ENCODE measurements at regions not wholly inside any gene's neighbourhood (a gene's known extent, or its start where the extent isn't known, plus 50 kb on each side); places are given as distances from the start of the nearest gene placed in this dataset.
"Not testable (repeated sequence)": the region's sequence is repeated elsewhere in the genome, so short reads cannot be mapped to it uniquely, and the experiment has no call there.

- 36 to 45% methylated on average over 2 of the region's 2 CpGs for WGBS, 2 donors
- DNase-seq = no peak
- intact Hi-C loops (cut with DNase I) = no loop called here
Measured at GRCh38 chr5:166281433-166281832, 2010.0 kb upstream of the WWC1 start.

DNA sequence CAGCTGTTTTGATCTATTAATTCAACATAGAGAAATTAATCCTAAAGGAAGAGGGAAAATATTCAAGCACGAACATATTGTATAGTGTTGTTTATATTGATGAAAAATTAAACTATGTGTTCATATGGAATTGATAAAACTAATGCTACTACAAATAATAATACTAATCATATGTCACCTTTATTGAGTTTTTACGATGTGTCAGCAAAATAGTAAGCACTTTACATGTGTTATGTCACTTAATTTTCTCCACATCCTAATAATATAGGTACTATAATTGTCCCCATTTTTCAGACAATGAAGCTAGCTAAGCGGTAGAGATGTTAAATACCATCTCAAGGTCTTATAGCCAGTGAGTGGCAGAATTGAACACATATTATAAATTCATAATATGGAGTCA lies 2008.5 kb upstream of the WWC1 start:
- Histone ChIP-seq H3K27me3 (ENCODE audit: control insufficient read depth in 1 of 2, insufficient read depth in 2 of 2, low read length in 1 of 2) (peaks cover 0 to 2% of the 10 kb centered on the region in 2 donors), H3K27ac (ENCODE audit: low read depth in 1 of 2, low read length in 2 of 2) (no peak overlapping the region), H3K4me3 (ENCODE audit: low read length in 2 of 2) (no peak overlapping the region), H3K9me3 (ENCODE audit: control insufficient read depth, low read length) (peaks cover 3% of the 10 kb centered on the region), H3K4me1 (ENCODE audit: control insufficient read depth in 1 of 2, insufficient read depth in 2 of 2, low read length in 2 of 2) (no peaks in the 10 kb centered on the region), H3K36me3 (ENCODE audit: control insufficient read depth in 1 of 2, insufficient read depth in 2 of 2, low read length in 1 of 2) (no peaks in the 10 kb centered on the region)
- WGBS, 2 donors = 86 to 91% methylated on average over 3 of the region's 3 CpGs
- intact Hi-C loops (cut with DNase I) = no loop called here
- ATAC-seq (ENCODE audit: low FRiP score) = no peak
- DNase-seq = no peak

More at GRCh38 chr5:166281433-166281832, 2010.0 kb upstream of the WWC1 start:
- H3K27me3 ChIP-seq (ENCODE audit: control insufficient read depth in 1 of 2, insufficient read depth in 2 of 2, low read length in 1 of 2) = peaks cover 0 to 2% of the 10 kb centered on the region in 2 donors
- no peak overlapping the region for H3K4me3 ChIP-seq (ENCODE audit: low read length in 2 of 2)
- peaks cover 3% of the 10 kb centered on the region for H3K9me3 ChIP-seq (ENCODE audit: control insufficient read depth, low read length)
- ATAC-seq (ENCODE audit: low FRiP score) = no peak
- H3K36me3 ChIP-seq (ENCODE audit: control insufficient read depth in 1 of 2, insufficient read depth in 2 of 2, low read length in 1 of 2) = no peaks in the 10 kb centered on the region
- H3K4me1 ChIP-seq (ENCODE audit: control insufficient read depth in 1 of 2, insufficient read depth in 2 of 2, low read length in 2 of 2) = no peaks in the 10 kb centered on the region
- no peak overlapping the region for H3K27ac ChIP-seq (ENCODE audit: low read depth in 1 of 2, low read length in 2 of 2)

DNA sequence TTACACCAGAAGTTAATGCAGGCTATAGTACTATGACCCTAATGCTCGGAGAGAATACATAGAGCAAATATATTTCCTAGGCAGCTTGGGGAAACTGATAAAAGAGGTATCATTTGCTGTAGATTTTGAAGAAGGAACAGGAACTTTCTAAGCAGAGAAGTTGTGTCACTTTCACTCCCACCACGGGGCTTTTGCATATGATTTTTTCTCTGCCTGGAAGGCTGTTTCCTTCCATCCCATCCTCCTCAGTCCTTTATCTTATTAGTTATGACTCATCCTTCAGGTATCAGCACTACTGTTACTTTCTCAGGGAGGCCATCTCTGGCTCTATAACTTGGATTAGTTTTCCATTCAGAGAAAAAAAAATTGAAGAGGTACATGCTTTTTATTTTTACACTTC lies 2006.1 kb upstream of the WWC1 start:
- Histone ChIP-seq H3K4me3 (ENCODE audit: low read length in 2 of 2) (no peak overlapping the region), H3K9me3 (ENCODE audit: control insufficient read depth, low read length) (peaks cover 1% of the 10 kb centered on the region), H3K27me3 (ENCODE audit: control insufficient read depth in 1 of 2, insufficient read depth in 2 of 2, low read length in 1 of 2) (no peaks in the 10 kb centered on the region), H3K36me3 (ENCODE audit: control insufficient read depth in 1 of 2, insufficient read depth in 2 of 2, low read length in 1 of 2) (no peaks in the 10 kb centered on the region), H3K27ac (ENCODE audit: low read depth in 1 of 2, low read length in 2 of 2) (no peak overlapping the region), H3K4me1 (ENCODE audit: control insufficient read depth in 1 of 2, insufficient read depth in 2 of 2, low read length in 2 of 2) (no peaks in the 10 kb centered on the region)
- WGBS, 2 donors = 69 to 73% methylated on average over 2 of the region's 2 CpGs
- DNase-seq (no peak), ATAC-seq (ENCODE audit: low FRiP score) (no peak)
- intact Hi-C loops (cut with DNase I) = no loop called here

GRCh38 chr5:166286832-166287231 lies 2004.6 kb upstream of the WWC1 start:
- Histone ChIP-seq H3K27ac (ENCODE audit: low read depth in 1 of 2, low read length in 2 of 2) (no peak overlapping the region), H3K36me3 (ENCODE audit: control insufficient read depth in 1 of 2, insufficient read depth in 2 of 2, low read length in 1 of 2) (no peaks in the 10 kb centered on the region), H3K4me3 (ENCODE audit: low read length in 2 of 2) (no peak overlapping the region), H3K4me1 (ENCODE audit: control insufficient read depth in 1 of 2, insufficient read depth in 2 of 2, low read length in 2 of 2) (no peaks in the 10 kb centered on the region), H3K27me3 (ENCODE audit: control insufficient read depth in 1 of 2, insufficient read depth in 2 of 2, low read length in 1 of 2) (no peaks in the 10 kb centered on the region), H3K9me3 (ENCODE audit: control insufficient read depth, low read length) (no peaks in the 10 kb centered on the region)
- no peak for ATAC-seq (ENCODE audit: low FRiP score)
- intact Hi-C loops (cut with DNase I) = no loop called here
- DNase-seq = no peak
- WGBS, 2 donors = 46 to 65% methylated on average over 3 of the region's 3 CpGs

DNA sequence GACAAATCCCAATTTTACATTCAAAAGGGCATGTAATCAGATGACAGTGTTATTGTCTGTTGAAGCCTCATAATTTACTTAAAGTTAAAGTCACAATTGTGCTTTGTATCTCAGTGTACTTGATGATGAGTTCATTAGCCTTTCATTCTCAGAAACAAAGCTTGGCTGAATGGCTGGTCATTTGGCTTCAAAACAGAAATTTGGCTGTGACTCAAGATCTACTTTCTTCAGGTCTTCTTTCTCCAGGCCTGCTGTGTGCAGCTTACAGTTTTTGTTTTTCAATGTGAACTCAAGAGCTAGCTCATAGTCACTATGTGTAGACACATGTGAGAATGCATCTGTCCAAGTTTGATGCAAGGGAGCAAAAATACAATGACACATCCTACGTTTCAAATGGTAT lies 2003.6 kb upstream of the WWC1 start:
- Histone ChIP-seq H3K4me1 (ENCODE audit: control insufficient read depth in 1 of 2, insufficient read depth in 2 of 2, low read length in 2 of 2) (no peaks in the 10 kb centered on the region), H3K9me3 (ENCODE audit: control insufficient read depth, low read length) (no peaks in the 10 kb centered on the region), H3K27ac (ENCODE audit: low read depth in 1 of 2, low read length in 2 of 2) (no peak overlapping the region), H3K4me3 (ENCODE audit: low read length in 2 of 2) (no peak overlapping the region), H3K27me3 (ENCODE audit: control insufficient read depth in 1 of 2, insufficient read depth in 2 of 2, low read length in 1 of 2) (no peaks in the 10 kb centered on the region), H3K36me3 (ENCODE audit: control insufficient read depth in 1 of 2, insufficient read depth in 2 of 2, low read length in 1 of 2) (no peaks in the 10 kb centered on the region)
- intact Hi-C loops (cut with DNase I) = no loop called here
- no peak for ATAC-seq (ENCODE audit: low FRiP score)
- DNase-seq = no peak
- 48 to 56% methylated on average over 1 of the region's 1 CpG for WGBS, 2 donors

DNA sequence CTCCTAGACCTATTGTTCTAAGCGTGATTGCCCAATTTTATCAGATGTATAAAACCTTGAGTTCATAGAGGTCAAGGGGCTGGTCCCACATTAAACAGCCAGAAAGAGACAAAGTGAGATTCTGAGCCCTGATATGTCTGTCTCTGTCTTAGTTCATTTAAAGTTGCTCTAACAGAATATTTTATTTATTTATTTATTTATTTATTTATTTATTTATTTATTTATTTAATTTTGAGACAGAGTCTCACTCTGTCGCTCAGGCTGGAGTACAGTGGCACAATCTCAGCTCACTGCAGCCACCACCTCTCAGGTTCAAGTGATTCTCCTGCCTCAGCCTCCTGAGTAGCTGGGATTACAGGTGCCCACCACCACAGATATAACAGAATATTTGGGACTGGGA lies 1999.6 kb upstream of the WWC1 start:
- H3K36me3 ChIP-seq (ENCODE audit: control insufficient read depth in 1 of 2, insufficient read depth in 2 of 2, low read length in 1 of 2); H3K9me3 ChIP-seq (ENCODE audit: control insufficient read depth, low read length); ATAC-seq (ENCODE audit: low FRiP score); H3K27ac ChIP-seq (ENCODE audit: low read depth in 1 of 2, low read length in 2 of 2); intact Hi-C loops (cut with DNase I); H3K27me3 ChIP-seq (ENCODE audit: control insufficient read depth in 1 of 2, insufficient read depth in 2 of 2, low read length in 1 of 2); DNase-seq; H3K4me1 ChIP-seq (ENCODE audit: control insufficient read depth in 1 of 2, insufficient read depth in 2 of 2, low read length in 2 of 2); H3K4me3 ChIP-seq (ENCODE audit: low read length in 2 of 2): not testable (repeated sequence)
- 84% methylated on average over 2 of the region's 2 CpGs for WGBS, 2 donors

DNA sequence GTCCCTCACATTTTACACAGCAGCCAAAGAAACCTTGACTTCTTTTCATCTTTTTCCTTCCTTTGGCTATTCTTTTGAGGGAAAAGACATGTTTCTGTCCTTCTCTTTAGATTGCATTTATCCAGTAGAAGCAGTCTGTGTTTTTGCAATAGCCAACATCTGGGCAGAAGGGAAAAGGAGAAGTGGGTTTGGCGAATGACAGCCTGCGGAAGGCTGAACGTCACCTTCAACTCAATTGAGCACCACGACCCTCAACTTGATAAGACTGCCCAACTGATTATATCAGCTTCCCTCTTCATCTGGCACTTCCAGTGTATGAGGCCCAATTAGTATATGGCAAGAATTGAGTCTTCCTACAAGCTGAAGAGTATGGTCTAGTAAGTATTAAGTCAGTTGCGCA lies 1997.6 kb upstream of the WWC1 start:
- Histone ChIP-seq H3K4me3 (ENCODE audit: low read length in 2 of 2) (no peak overlapping the region), H3K27me3 (ENCODE audit: control insufficient read depth in 1 of 2, insufficient read depth in 2 of 2, low read length in 1 of 2) (no peaks in the 10 kb centered on the region), H3K27ac (ENCODE audit: low read depth in 1 of 2, low read length in 2 of 2) (no peak overlapping the region), H3K4me1 (ENCODE audit: control insufficient read depth in 1 of 2, insufficient read depth in 2 of 2, low read length in 2 of 2) (no peaks in the 10 kb centered on the region), H3K36me3 (ENCODE audit: control insufficient read depth in 1 of 2, insufficient read depth in 2 of 2, low read length in 1 of 2) (no peaks in the 10 kb centered on the region), H3K9me3 (ENCODE audit: control insufficient read depth, low read length) (no peaks in the 10 kb centered on the region)
- WGBS, 2 donors = 59 to 63% methylated on average over 5 of the region's 5 CpGs
- ATAC-seq (ENCODE audit: low FRiP score) (no peak), DNase-seq (no peak)
- intact Hi-C loops (cut with DNase I) = no loop called here

DNA sequence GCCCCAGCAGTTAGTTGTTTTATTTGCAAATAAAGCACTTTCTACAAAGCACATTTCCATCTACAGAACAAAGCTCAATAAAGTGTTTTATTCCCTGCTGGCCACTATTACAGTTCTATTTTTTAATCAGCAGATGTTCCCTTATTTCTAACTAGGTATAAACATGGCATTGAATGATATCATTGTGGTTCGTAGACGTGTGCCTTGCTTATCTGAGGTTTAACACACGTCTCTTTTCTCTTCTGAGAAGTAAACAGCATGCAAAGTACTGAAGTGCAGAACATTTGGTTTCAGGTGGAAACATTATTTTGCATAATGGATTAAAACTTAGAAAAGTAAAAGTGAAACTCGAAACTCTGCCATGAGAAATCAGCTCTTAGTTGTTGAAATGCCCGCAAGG lies 1989.3 kb upstream of the WWC1 start:
- H3K4me3 ChIP-seq (ENCODE audit: low read length in 2 of 2) = no peak overlapping the region
- no peaks in the 10 kb centered on the region for H3K36me3 ChIP-seq (ENCODE audit: control insufficient read depth in 1 of 2, insufficient read depth in 2 of 2, low read length in 1 of 2)
- intact Hi-C loops (cut with DNase I) = no loop called here
- no peaks in the 10 kb centered on the region for H3K9me3 ChIP-seq (ENCODE audit: control insufficient read depth, low read length)
- no peaks in the 10 kb centered on the region for H3K27me3 ChIP-seq (ENCODE audit: control insufficient read depth in 1 of 2, insufficient read depth in 2 of 2, low read length in 1 of 2)
- ATAC-seq (ENCODE audit: low FRiP score) (no peak), DNase-seq (no peak)
- H3K4me1 ChIP-seq (ENCODE audit: control insufficient read depth in 1 of 2, insufficient read depth in 2 of 2, low read length in 2 of 2) = no peaks in the 10 kb centered on the region
- H3K27ac ChIP-seq (ENCODE audit: low read depth in 1 of 2, low read length in 2 of 2) = no peak overlapping the region
- WGBS, 2 donors = 71 to 72% methylated on average over 5 of the region's 5 CpGs

- DNase-seq = no peak
- 58 to 66% methylated on average over 7 of the region's 7 CpGs for WGBS, 2 donors
- no peaks in the 10 kb centered on the region for H3K4me1 ChIP-seq (ENCODE audit: control insufficient read depth in 1 of 2, insufficient read depth in 2 of 2, low read length in 2 of 2)
- H3K27ac ChIP-seq (ENCODE audit: low read depth in 1 of 2, low read length in 2 of 2) = no peak overlapping the region
- no peaks in the 10 kb centered on the region for H3K27me3 ChIP-seq (ENCODE audit: control insufficient read depth in 1 of 2, insufficient read depth in 2 of 2, low read length in 1 of 2)
- H3K36me3 ChIP-seq (ENCODE audit: control insufficient read depth in 1 of 2, insufficient read depth in 2 of 2, low read length in 1 of 2) = no peaks in the 10 kb centered on the region
- no peak overlapping the region for H3K4me3 ChIP-seq (ENCODE audit: low read length in 2 of 2)
- no peak for ATAC-seq (ENCODE audit: low FRiP score)
- intact Hi-C loops (cut with DNase I) = no loop called here
- H3K9me3 ChIP-seq (ENCODE audit: control insufficient read depth, low read length) = no peaks in the 10 kb centered on the region
Measured at GRCh38 chr5:166317425-166317824, 1974.0 kb upstream of the WWC1 start.

Data from aorta (tissue), 5 donors.